ENCODE measurements at regions not wholly inside any gene's neighbourhood (a gene's known extent, or its start where the extent isn't known, plus 50 kb on each side); places are given as distances from the start of the nearest gene placed in this dataset.

DNA sequence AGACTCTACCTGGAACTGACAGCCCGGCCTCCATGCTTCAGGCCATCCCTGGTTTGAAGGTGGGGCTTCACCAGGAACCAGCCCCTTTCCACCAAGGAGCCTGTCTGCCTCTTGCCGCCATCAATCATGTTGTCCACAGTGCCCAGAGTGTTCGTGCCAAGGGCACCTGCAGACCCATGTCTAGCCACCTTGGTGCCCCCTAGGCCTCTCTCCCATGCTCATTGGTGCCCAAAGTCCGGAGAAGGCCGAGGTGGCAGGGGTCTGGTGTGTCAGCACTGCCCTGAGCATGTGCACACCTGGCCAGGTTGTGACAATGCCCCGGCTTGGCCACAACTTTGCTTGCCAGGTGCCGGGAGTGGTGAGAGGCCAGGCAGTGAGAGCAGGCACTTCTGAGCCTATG lies 114.8 kb downstream of the COPS8 start:
- no peak overlapping the region for H3K4me3 ChIP-seq
- Mint-ChIP-seq H3K27me3 (ENCODE audit: insufficient read depth, low read depth) (peaks cover 2% of the 10 kb centered on the region), H3K27ac (no peak overlapping the region), H3K9me3 (peaks cover 3% of the 10 kb centered on the region), H3K36me3 (no peaks in the 10 kb centered on the region), H3K4me1 (peaks cover 38% of the 10 kb centered on the region), H3K4me3 (no peak overlapping the region)
- H3K4me2 ChIP-seq, result no peak overlapping the region
- no peaks in the 10 kb centered on the region for H3F3A ChIP-seq (ENCODE audit: low read depth)
- no peaks in the 10 kb centered on the region for H3K9me3 ChIP-seq (ENCODE audit: low read depth)
- no peaks in the 10 kb centered on the region for H3K79me2 ChIP-seq (ENCODE audit: low read depth)
- TF ChIP-seq EZH2phosphoT487 (IDR thresholded peaks at IDR 0.05) (no peak), EZH2 (IDR thresholded peaks at IDR 0.05) (no peak)
- TF ChIP-seq, protein P1, sequence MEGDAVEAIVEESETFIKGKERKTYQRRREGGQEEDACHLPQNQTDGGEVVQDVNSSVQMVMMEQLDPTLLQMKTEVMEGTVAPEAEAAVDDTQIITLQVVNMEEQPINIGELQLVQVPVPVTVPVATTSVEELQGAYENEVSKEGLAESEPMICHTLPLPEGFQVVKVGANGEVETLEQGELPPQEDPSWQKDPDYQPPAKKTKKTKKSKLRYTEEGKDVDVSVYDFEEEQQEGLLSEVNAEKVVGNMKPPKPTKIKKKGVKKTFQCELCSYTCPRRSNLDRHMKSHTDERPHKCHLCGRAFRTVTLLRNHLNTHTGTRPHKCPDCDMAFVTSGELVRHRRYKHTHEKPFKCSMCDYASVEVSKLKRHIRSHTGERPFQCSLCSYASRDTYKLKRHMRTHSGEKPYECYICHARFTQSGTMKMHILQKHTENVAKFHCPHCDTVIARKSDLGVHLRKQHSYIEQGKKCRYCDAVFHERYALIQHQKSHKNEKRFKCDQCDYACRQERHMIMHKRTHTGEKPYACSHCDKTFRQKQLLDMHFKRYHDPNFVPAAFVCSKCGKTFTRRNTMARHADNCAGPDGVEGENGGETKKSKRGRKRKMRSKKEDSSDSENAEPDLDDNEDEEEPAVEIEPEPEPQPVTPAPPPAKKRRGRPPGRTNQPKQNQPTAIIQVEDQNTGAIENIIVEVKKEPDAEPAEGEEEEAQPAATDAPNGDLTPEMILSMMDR (IDR thresholded peaks at IDR 0.05), result no peak
- peaks cover 6% of the 10 kb centered on the region for H3K4me1 ChIP-seq
- no peak overlapping the region for H2AFZ ChIP-seq (replicated peaks)
- DNase-seq (ENCODE audit: low spot score), result no peak
- H3K36me3 ChIP-seq, result no peaks in the 10 kb centered on the region
- H3K27me3 ChIP-seq, result no peaks in the 10 kb centered on the region
- no peak overlapping the region for H3K27ac ChIP-seq
- no peaks in the 10 kb centered on the region for H4K20me1 ChIP-seq (ENCODE audit: low read depth)
- H3K9ac ChIP-seq, result no peak overlapping the region

DNA sequence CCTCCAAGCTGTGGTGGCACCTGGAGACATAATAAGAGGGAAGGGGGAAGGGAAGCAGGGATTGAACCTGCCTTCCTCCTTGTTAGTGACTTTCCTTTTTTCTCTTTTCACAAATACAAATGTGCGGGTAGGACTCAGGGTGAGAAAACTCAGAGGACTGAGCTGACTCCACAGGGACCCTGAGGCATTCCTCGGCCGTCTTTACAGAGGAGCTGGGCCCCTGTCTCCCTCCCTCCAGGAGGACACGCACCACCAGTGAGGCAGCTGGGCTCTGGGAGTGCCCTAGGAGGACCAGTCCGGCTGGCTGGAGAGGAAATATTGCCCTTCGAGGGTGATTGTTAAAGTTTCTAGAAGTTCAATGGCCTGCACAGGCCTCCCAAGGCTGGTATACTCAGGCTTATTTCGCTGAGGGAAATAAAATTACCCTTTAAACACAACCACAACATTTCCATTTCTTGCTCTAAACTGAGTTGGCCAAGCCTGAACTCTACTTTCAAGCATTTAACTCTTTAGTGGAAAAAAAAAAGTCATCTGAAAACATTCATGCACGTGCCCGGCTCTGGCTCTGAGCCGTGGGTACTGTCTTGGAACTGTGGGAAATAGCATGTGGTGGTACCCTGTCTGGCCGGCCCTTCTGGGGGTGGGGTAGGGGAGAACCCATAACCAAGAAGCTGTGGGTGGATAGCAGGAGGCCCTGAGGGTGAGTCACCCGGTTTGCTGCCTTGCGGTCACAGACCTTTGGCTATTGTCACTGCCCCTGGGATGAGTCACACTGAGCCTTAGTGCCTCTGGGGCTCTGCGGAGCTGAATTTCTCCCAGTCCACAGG lies 116.0 kb downstream of the COPS8 start:
- H3K27ac Mint-ChIP-seq, result peak overlapping the region; percentile 46
- Histone ChIP-seq H3K79me2 (ENCODE audit: low read depth) (no peaks in the 10 kb centered on the region), H3K4me3 (no peak overlapping the region), H4K20me1 (ENCODE audit: low read depth) (no peaks in the 10 kb centered on the region), H3K27ac (no peak overlapping the region), H3K4me1 (peaks cover 9% of the 10 kb centered on the region), H3K9ac (no peak overlapping the region), H3K36me3 (no peaks in the 10 kb centered on the region), H2AFZ (replicated peaks) (no peak overlapping the region), H3F3A (ENCODE audit: low read depth) (no peaks in the 10 kb centered on the region), H3K27me3 (no peaks in the 10 kb centered on the region), H3K9me3 (ENCODE audit: low read depth) (no peaks in the 10 kb centered on the region), H3K4me2 (no peak overlapping the region)
- H3K4me3 Mint-ChIP-seq, result no peak overlapping the region
- peaks cover 43% of the 10 kb centered on the region for H3K4me1 Mint-ChIP-seq
- H3K27me3 Mint-ChIP-seq (ENCODE audit: insufficient read depth, low read depth), result peaks cover 2% of the 10 kb centered on the region
- TF ChIP-seq, protein P1 (IDR thresholded peaks at IDR 0.05), result no peak
- TF ChIP-seq EZH2phosphoT487 (IDR thresholded peaks at IDR 0.05) (no peak), EZH2 (IDR thresholded peaks at IDR 0.05) (no peak)
- peaks cover 3% of the 10 kb centered on the region for H3K9me3 Mint-ChIP-seq
- H3K36me3 Mint-ChIP-seq, result no peaks in the 10 kb centered on the region
- no peak for DNase-seq (ENCODE audit: low spot score)

DNA sequence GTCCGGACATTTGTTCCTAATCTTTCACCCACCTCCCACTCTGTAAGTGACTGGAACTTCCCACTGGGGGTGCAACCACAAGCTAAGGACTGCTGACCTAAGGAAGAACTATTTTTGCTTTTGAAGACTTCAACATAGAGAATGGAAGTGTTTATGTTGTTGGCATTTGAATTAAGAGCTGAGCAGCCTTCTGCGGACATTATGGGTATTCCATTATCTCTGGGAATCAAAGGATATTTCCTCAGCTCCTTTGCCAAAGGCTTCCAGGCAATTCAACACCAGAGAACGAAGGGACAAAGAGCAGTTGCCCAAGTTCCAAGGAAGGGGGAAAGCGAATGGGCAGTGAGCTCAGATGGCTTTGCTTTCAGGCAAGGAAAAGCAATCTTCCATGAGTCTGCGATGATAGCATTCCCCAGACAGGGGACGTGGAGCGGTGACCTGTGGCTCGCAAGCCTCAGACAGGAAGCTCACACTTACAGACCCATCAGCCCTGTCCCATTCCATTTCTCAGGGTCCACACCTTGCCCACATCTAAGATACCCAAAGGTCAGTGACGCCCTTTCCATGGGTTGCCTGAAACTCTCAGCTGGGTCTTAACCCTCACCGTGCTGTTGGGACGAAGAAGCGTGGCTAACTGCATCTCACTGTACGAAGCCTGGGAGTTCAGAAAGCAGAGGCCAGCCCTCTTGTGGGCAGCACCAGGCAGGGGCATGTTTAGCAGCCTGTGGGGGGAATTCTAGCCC lies 116.8 kb downstream of the COPS8 start:
- Mint-ChIP-seq H3K4me3 (no peak overlapping the region), H3K27me3 (ENCODE audit: insufficient read depth, low read depth) (peaks cover 2% of the 10 kb centered on the region), H3K4me1 (peaks cover 41% of the 10 kb centered on the region), H3K36me3 (no peaks in the 10 kb centered on the region), H3K27ac (no peak overlapping the region), H3K9me3 (peaks cover 3% of the 10 kb centered on the region)
- Histone ChIP-seq H2AFZ (replicated peaks) (no peak overlapping the region), H3K27me3 (no peaks in the 10 kb centered on the region), H3K4me3 (no peak overlapping the region), H3K4me2 (no peak overlapping the region), H4K20me1 (ENCODE audit: low read depth) (no peaks in the 10 kb centered on the region), H3F3A (ENCODE audit: low read depth) (no peaks in the 10 kb centered on the region), H3K9me3 (ENCODE audit: low read depth) (no peaks in the 10 kb centered on the region), H3K4me1 (peaks cover 9% of the 10 kb centered on the region), H3K27ac (no peak overlapping the region), H3K9ac (no peak overlapping the region), H3K79me2 (ENCODE audit: low read depth) (no peaks in the 10 kb centered on the region), H3K36me3 (no peaks in the 10 kb centered on the region)
- DNase-seq (ENCODE audit: low spot score), result no peak
- TF ChIP-seq, protein P1 (IDR thresholded peaks at IDR 0.05), result no peak
- TF ChIP-seq EZH2 (IDR thresholded peaks at IDR 0.05) (no peak), EZH2phosphoT487 (IDR thresholded peaks at IDR 0.05) (no peak)

All from neural progenitor cell (in vitro differentiated cells).